Urinary bladder (tissue), 3 donors: ENCODE measurements at regions not wholly inside any gene's neighbourhood (a gene's known extent, or its start where the extent isn't known, plus 50 kb on each side); places are given as distances from the start of the nearest gene placed in this dataset.

Experiments used
- DNase-seq: peaks from one replicate; pipeline ENCODE4 v3.0.0-alpha.2; 2015; ENCODE audit errors: extremely low spot score
- H3K27ac ChIP-seq: one replicate; pipeline ENCODE4 v1.5.1; 2013; ENCODE audit warnings: low read depth, mild to moderate bottlenecking, moderate library complexity
- H3K36me3 ChIP-seq: one replicate; pipeline ENCODE4 v1.6.1; 2013; ENCODE audit warnings: mild to moderate bottlenecking, moderate library complexity; ENCODE audit not compliant: insufficient read depth
- H3K4me1 ChIP-seq: one replicate; pipeline ENCODE4 v1.6.1; 2013; ENCODE audit warnings: mild to moderate bottlenecking, moderate library complexity; ENCODE audit not compliant: insufficient read depth
- H3K4me3 ChIP-seq: one replicate; pipeline ENCODE4 v1.5.1; 2013; ENCODE audit warnings: low read depth, low read length
- WGBS: extraction: QIAGEN DNeasy Blood & Tissue Kit; methylation state at CpG from one replicate; pipeline ENCODE4 v1.1.7; 2013; 5-methylcytosine and 5-hydroxymethylcytosine counted together
- donor health status: healthy with polysubstance abuse.
- donor health status: healthy.

DNA sequence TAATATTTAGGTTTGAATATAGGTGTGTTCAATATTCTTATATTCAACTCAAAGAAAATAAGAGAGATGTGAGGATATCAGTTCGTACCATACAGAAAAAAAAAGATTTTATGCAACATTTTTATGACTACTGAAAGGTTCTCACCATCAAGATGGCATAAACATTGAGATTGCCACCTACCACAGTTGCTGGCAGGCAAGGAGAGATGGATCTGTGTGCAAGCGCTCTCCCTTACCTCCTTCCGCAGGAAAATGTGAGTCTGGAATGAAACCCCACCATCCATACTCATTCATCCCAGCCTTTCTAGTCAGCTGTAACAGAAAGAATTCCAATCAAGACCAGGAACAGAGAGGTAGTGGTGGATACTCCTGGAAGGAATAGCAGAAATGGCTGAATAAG is 376.9 kb downstream of the PPP3CA start:
- DNase-seq = no peak
- no peak overlapping the region for H3K4me3 ChIP-seq
- 91% methylated on average over 3 of the region's 3 CpGs for WGBS
- H3K27ac ChIP-seq = no peak overlapping the region
- no peaks in the 10 kb centered on the region for H3K4me1 ChIP-seq
- no peaks in the 10 kb centered on the region for H3K36me3 ChIP-seq

DNA sequence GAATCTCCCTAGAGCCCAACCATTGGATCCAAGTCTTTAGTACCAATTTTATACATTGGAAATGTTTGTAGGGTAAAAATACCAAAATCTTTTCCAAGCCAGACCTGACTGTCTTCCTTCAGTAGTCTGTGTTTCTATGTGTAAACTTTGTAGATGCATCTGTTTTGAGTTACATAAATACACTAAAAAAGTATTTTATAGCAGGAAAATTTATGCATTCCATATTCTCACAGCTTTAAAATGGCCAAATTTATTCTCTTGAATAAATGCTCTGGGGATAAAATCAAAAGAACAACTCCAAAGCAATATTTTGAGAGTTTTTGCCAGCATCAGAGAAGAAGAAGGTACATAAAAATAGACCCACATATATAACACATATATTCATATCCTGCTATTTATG is 377.4 kb downstream of the PPP3CA start:
- H3K4me3 ChIP-seq = no peak overlapping the region
- no peaks in the 10 kb centered on the region for H3K36me3 ChIP-seq
- H3K4me1 ChIP-seq = no peaks in the 10 kb centered on the region
- no peak for DNase-seq
- no peak overlapping the region for H3K27ac ChIP-seq

- H3K27ac ChIP-seq = no peak overlapping the region
- 85% methylated on average over 2 of the region's 2 CpGs for WGBS
- H3K36me3 ChIP-seq = no peaks in the 10 kb centered on the region
- no peak for DNase-seq
- no peak overlapping the region for H3K4me3 ChIP-seq
- H3K4me1 ChIP-seq = no peaks in the 10 kb centered on the region
Observed at GRCh38 chr4:100968046-100968445, 379.3 kb downstream of the PPP3CA start.

DNA sequence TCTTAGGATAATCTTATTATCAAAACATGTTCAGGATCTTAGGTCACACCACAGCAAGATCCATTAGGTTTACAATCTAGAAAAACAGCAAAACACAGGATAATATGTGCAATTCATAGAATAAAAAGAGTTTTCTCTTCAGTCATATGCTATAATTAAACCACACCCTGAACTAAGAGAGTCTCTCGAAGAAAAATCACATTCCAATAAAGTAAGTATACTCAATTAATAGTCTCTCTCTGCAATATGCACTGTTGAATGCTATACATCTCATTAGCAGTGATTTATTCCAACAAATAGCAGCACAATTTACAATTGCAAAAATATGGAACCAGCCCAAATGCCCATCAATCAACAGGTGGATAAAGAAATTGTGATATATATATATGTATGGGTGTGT is 383.7 kb downstream of the PPP3CA start:
- Histone ChIP-seq H3K4me3 (no peak overlapping the region), H3K27ac (no peak overlapping the region), H3K36me3 (no peaks in the 10 kb centered on the region), H3K4me1 (no peaks in the 10 kb centered on the region)
- WGBS = 94% methylated on average over 1 of the region's 1 CpG
- no peak for DNase-seq

GRCh38 chr4:100962698-100963097 is 384.6 kb downstream of the PPP3CA start:
- Histone ChIP-seq H3K36me3 (no peaks in the 10 kb centered on the region), H3K27ac (no peak overlapping the region), H3K4me3 (no peak overlapping the region), H3K4me1 (no peaks in the 10 kb centered on the region)
- no peak for DNase-seq

DNA sequence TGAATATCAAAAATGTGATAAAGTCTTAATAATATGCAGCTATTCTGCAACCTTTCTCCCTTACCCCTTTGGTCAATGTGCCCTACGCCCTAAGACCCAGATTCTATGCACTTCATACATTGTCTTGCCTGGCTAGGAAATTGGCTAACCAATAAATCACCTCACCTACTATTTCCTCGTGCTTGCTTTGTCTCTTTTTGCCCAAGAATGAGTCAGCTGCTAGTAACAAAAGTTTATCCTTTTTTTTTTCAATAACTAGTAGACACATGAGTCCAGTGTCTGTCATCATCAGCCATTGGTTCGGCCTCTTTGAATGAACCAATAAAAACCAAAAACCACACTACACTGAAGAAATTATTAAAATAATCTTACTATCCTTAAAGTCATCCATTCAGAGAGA is 387.1 kb downstream of the PPP3CA start:
- H3K36me3 ChIP-seq = no peaks in the 10 kb centered on the region
- no peak overlapping the region for H3K4me3 ChIP-seq
- 81% methylated on average over 3 of the region's 3 CpGs for WGBS
- no peak overlapping the region for H3K27ac ChIP-seq
- DNase-seq = no peak
- no peaks in the 10 kb centered on the region for H3K4me1 ChIP-seq

GRCh38 chr4:100954046-100954445 is 393.3 kb downstream of the PPP3CA start:
- Histone ChIP-seq H3K4me3 (no peak overlapping the region), H3K36me3 (no peaks in the 10 kb centered on the region), H3K4me1 (no peaks in the 10 kb centered on the region), H3K27ac (no peak overlapping the region)
- no peak for DNase-seq
- 77% methylated on average over 2 of the region's 2 CpGs for WGBS

GRCh38 chr4:100953616-100954015 is 393.7 kb downstream of the PPP3CA start:
- no peaks in the 10 kb centered on the region for H3K36me3 ChIP-seq
- DNase-seq = no peak
- H3K4me3 ChIP-seq = no peak overlapping the region
- H3K27ac ChIP-seq = no peak overlapping the region
- H3K4me1 ChIP-seq = no peaks in the 10 kb centered on the region

DNA sequence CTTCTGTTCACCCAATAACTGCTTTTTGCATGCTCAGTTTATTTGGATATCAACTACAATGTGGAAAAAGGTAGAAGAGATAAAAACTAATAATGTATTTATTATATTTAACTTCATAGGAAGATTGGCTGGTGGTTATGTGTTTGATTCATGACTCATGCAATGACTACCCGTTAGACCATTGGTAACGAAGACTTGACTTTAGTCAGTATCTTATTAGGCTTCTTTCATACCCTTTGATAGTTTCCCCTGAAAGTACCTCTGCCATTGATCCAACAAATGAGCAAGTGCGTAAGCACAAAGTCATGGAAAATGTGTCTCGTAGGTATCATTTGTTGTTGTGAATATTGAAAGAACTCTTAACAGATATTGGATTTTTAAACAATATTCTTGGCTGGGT is 394.7 kb downstream of the PPP3CA start:
- Histone ChIP-seq H3K4me1 (no peaks in the 10 kb centered on the region), H3K27ac (no peak overlapping the region), H3K36me3 (no peaks in the 10 kb centered on the region), H3K4me3 (no peak overlapping the region)
- no peak for DNase-seq
- 82% methylated on average over 4 of the region's 4 CpGs for WGBS

DNA sequence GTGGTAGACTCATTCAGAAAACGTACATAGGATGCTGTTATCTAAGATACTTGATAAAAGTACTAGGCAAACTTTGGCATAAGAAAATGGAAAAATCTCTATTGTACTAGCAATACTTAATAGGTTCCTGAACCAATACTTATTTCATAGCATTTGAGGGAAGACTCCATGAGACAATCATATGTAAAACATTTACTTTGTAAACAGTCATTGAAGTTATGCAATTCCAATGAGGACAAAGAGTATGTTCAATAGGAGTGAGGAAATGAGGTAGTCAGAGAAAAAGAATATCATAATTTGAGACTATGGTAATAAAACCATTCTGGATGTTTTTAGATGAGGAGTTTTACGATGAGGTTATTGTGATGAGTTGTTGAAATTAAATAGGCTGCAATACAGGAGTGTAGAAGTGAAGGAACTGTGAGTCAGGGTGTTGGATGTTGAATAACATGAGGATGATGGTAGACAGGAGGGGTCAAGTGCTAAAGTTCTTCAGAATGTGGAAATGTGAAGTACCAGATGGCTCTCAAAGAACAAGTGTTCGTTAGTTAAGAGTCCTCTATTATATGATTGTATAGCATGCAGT is 397.9 kb downstream of the PPP3CA start:
- no peaks in the 10 kb centered on the region for H3K4me1 ChIP-seq
- no peak overlapping the region for H3K27ac ChIP-seq
- 69% methylated on average over 3 of the region's 3 CpGs for WGBS
- no peaks in the 10 kb centered on the region for H3K36me3 ChIP-seq
- DNase-seq = no peak
- no peak overlapping the region for H3K4me3 ChIP-seq

- H3K27ac ChIP-seq = no peak overlapping the region
- no peak for DNase-seq
- 36% methylated on average over 4 of the region's 4 CpGs for WGBS
- no peak overlapping the region for H3K4me3 ChIP-seq
- no peaks in the 10 kb centered on the region for H3K4me1 ChIP-seq
- no peaks in the 10 kb centered on the region for H3K36me3 ChIP-seq
Observed at GRCh38 chr4:100948911-100949310, 398.4 kb downstream of the PPP3CA start.

DNA sequence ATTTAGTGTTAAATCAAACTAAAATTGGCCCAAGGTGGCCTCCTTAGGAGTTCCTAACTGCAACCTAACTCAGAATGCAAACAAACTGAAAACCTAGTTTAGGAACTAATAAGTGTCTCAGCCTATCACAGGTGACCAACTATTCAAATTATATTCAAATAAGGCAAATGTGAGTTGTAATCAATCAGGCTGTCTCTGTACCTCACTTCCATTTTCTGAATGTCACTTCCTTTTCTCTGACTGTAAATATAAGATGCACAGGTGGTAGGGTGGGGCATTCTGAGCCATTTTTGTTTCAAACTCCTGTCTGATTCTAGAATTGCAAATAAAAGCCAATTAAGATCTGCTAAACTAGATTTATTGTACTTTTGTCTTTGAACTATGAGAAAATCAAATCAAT is 401.5 kb downstream of the PPP3CA start:
- no peak overlapping the region for H3K27ac ChIP-seq
- no peak for DNase-seq
- H3K4me1 ChIP-seq = no peaks in the 10 kb centered on the region
- H3K4me3 ChIP-seq = no peak overlapping the region
- H3K36me3 ChIP-seq = no peaks in the 10 kb centered on the region

DNA sequence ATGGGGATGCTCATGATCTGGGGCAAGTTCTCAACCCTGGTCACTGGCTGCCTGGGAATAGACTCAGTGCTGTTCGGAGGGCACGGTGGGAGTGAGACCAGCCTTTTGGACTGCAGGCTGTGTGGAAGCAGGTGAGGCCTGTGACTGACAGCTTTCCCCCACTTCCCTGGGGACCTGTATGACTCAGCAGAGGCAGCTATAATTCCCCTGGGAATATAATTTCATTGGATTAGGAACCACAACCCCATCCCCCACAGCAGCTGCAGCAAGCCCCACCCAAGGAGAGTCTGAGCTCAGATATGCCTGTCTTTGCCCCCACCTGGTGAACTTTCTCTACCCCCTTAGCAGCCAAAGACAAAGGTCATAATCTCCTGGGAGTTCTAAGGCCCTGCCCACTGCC is 408.6 kb downstream of the PPP3CA start:
- no peak for DNase-seq
- no peaks in the 10 kb centered on the region for H3K36me3 ChIP-seq
- H3K27ac ChIP-seq = no peak overlapping the region
- no peaks in the 10 kb centered on the region for H3K4me1 ChIP-seq
- H3K4me3 ChIP-seq = no peak overlapping the region
- WGBS = 90% methylated on average over 2 of the region's 2 CpGs

DNA sequence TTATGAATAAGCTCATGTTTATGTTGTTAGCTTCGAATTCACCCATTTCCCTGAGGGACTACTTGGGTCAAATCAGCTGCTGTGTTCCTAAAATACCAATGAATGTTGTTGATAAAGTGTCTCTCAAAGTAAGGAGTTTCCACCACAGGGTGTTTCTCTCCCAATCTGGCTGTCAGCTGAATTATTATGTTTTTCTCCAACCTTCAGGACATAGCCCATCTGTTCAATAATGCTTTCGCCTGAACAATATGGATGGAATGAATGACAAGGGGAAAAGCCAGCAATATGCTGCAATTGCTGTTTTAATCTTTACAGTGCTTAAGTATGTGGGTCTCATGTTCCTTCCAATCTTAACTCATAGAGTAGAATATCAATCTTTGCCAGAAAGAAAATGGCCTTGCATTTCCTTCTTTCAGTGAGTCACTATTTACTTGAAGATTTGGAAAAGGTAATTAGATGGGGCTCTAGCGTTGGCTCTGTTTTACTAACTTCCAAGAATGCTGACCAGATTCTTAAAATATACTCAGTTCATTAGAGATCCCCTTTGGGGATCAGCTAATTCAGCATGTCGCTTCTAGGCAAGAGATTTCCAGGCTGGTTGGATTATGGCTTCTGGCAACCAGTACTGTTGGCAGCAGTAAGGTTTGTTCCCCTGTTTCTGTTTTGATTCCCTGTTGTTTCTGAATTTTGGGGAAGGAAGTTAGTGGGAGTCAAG is 410.5 kb downstream of the PPP3CA start:
- Histone ChIP-seq H3K36me3 (no peaks in the 10 kb centered on the region), H3K4me3 (no peak overlapping the region), H3K4me1 (no peaks in the 10 kb centered on the region), H3K27ac (no peak overlapping the region)
- WGBS = 57% methylated on average over 4 of the region's 4 CpGs
- no peak for DNase-seq

GRCh38 chr4:100935090-100935489 is 412.2 kb downstream of the PPP3CA start:
- no peak for DNase-seq
- Histone ChIP-seq H3K27ac (no peak overlapping the region), H3K4me1 (no peaks in the 10 kb centered on the region), H3K4me3 (no peak overlapping the region), H3K36me3 (no peaks in the 10 kb centered on the region)
- WGBS = 90% methylated on average over 1 of the region's 1 CpG
